GM23248 (cell line): ENCODE measurements at regions not wholly inside any gene's neighbourhood (a gene's known extent, or its start where the extent isn't known, plus 50 kb on each side); places are given as distances from the start of the nearest gene placed in this dataset.

ENCODE experiments used
- DNase-seq: peaks from one replicate; pipeline ENCODE4 v3.0.0-alpha.2; 2015
- H2AFZ ChIP-seq: fragments of 200-600 bp; sonication (generic); 2 replicates; pipeline ENCODE4 v1.6.1; 2016; ENCODE audit warnings: antibody characterized with exemption
- H3F3A ChIP-seq: fragments of 200-600 bp; sonication (generic); 2 replicates; pipeline ENCODE4 v1.6.1; 2016; ENCODE audit warnings: mild to moderate bottlenecking, antibody characterized with exemption, mixed run types; ENCODE audit not compliant: insufficient read depth
- H3K27ac ChIP-seq: fragments of 200-600 bp; sonication (generic); 2 replicates; pipeline ENCODE4 v1.5.1; 2016; ENCODE audit warnings: mild to moderate bottlenecking
- H3K27me3 ChIP-seq: fragments of 200-600 bp; sonication (generic); replicated peaks from 2 replicates; pipeline ENCODE4 v1.6.1; 2016; ENCODE audit warnings: mild to moderate bottlenecking; ENCODE audit not compliant: insufficient read depth
- H3K36me3 ChIP-seq: fragments of 200-600 bp; sonication (generic); 2 replicates; pipeline ENCODE4 v1.6.1; 2016; ENCODE audit warnings: low read depth, mild to moderate bottlenecking
- H3K4me1 ChIP-seq: fragments of 200-600 bp; sonication (generic); 2 replicates; pipeline ENCODE4 v1.6.1; 2016; ENCODE audit warnings: mild to moderate bottlenecking; ENCODE audit not compliant: insufficient read depth
- H3K4me2 ChIP-seq: fragments of 200-600 bp; sonication (generic); one replicate; pipeline ENCODE4 v1.6.1; 2016; ENCODE audit warnings: mild to moderate bottlenecking; ENCODE audit not compliant: unreplicated experiment
- H3K4me3 ChIP-seq: fragments of 200-600 bp; sonication (generic); 2 replicates; pipeline ENCODE4 v1.5.1; 2016; ENCODE audit warnings: mild to moderate bottlenecking
- H3K79me2 ChIP-seq: fragments of 200-600 bp; sonication (generic); 2 replicates; pipeline ENCODE4 v1.6.1; 2016; ENCODE audit warnings: mild to moderate bottlenecking; ENCODE audit not compliant: insufficient read depth
- H3K9ac ChIP-seq: fragments of 200-600 bp; sonication (generic); 2 replicates; pipeline ENCODE4 v1.6.1; 2016; ENCODE audit warnings: mild to moderate bottlenecking
- H3K9me2 ChIP-seq: fragments of 200-600 bp; sonication (generic); 2 replicates; pipeline ENCODE4 v1.6.1; 2016; ENCODE audit warnings: mixed run types, mild to moderate bottlenecking, moderate library complexity; ENCODE audit not compliant: insufficient read depth
- H3K9me3 ChIP-seq: fragments of 200-600 bp; sonication (generic); one replicate; pipeline ENCODE4 v1.6.1; 2017; ENCODE audit warnings: low read depth
- H4K20me1 ChIP-seq: fragments of 200-600 bp; sonication (generic); 2 replicates; pipeline ENCODE4 v1.6.0; 2016; ENCODE audit not compliant: insufficient read depth
- EZH2 ChIP-seq: fragments of 200-600 bp; sonication (generic); IDR thresholded peaks from 2 replicates; pipeline ENCODE4 v1.6.1; 2018; ENCODE audit warnings: antibody characterized with exemption, mild to moderate bottlenecking; ENCODE audit not compliant: insufficient read depth, poor library complexity, severe bottlenecking
- EZH2phosphoT487 ChIP-seq: fragments of 200-600 bp; sonication (generic); IDR thresholded peaks from 2 replicates; pipeline ENCODE4 v1.6.1; 2018; ENCODE audit warnings: antibody characterized with exemption, moderate library complexity, mild to moderate bottlenecking, low read depth; ENCODE audit not compliant: insufficient read depth
- WGBS, 2 experiments: methylation state at CpG; one replicate each; pipeline ENCODE4 v1.1.6; 2015 to 2017; ENCODE audit warnings: low lambda C conversion rate in 2 of 2, low coverage in 1 of 2; ENCODE audit errors: missing lambda C conversion rate in 2 of 2; 5-methylcytosine and 5-hydroxymethylcytosine counted together
- in situ Hi-C: fragments of 300-500 bp; cut with MboI; formaldehyde crosslinking; loops from 2 replicates; pipeline ENCODE4 v1.15.0; 2020

GRCh38 chr3:195005251-195005620 is 265.7 kb downstream of the XXYLT1 start:
- H3K79me2 ChIP-seq: no peaks in the 10 kb centered on the region

GRCh38 chr3:195005759-195006510 is 265.0 kb downstream of the XXYLT1 start:
- Histone ChIP-seq H3K9me3 (no peaks in the 10 kb centered on the region), H3F3A (no peaks in the 10 kb centered on the region), H3K27me3 (peaks cover 26% of the 10 kb centered on the region), H3K4me1 (peaks cover 4% of the 10 kb centered on the region; the same call in 1 of the 2 replicates), H3K27ac (no peak overlapping the region), H3K4me2 (no peak overlapping the region), H3K4me3 (no peak overlapping the region), H3K9me2 (no peaks in the 10 kb centered on the region), H4K20me1 (no peaks in the 10 kb centered on the region), H3K36me3 (no peaks in the 10 kb centered on the region), H2AFZ (no peak overlapping the region), H3K9ac (no peak overlapping the region), H3K79me2 (no peaks in the 10 kb centered on the region)
- TF ChIP-seq EZH2 (no peak), EZH2phosphoT487 (no peak)
- 72 to 79% methylated on average over 18 of the region's 18 CpGs for WGBS, 2 experiments
- in situ Hi-C loops: no loop called here
- DNase-seq: no peak

More at GRCh38 chr3:195005251-195005620, 265.7 kb downstream of the XXYLT1 start:
- no peaks in the 10 kb centered on the region for H4K20me1 ChIP-seq
- H2AFZ ChIP-seq: no peak overlapping the region
- peaks cover 26% of the 10 kb centered on the region for H3K27me3 ChIP-seq
- DNase-seq: no peak
- no peak overlapping the region for H3K4me2 ChIP-seq
- H3K9ac ChIP-seq: no peak overlapping the region
- H3K9me2 ChIP-seq: no peaks in the 10 kb centered on the region
- no peaks in the 10 kb centered on the region for H3K9me3 ChIP-seq
- in situ Hi-C loops: no loop called here
- H3K27ac ChIP-seq: no peak overlapping the region
- peaks cover 4% of the 10 kb centered on the region; the same call in 1 of the 2 replicates for H3K4me1 ChIP-seq
- 49 to 70% methylated on average over 7 of the region's 7 CpGs for WGBS, 2 experiments
- H3F3A ChIP-seq: no peaks in the 10 kb centered on the region
- no peak for TF ChIP-seq EZH2
- no peak for TF ChIP-seq EZH2phosphoT487
- H3K4me3 ChIP-seq: no peak overlapping the region
- H3K36me3 ChIP-seq: no peaks in the 10 kb centered on the region

GRCh38 chr3:195007151-195007550 is 263.8 kb downstream of the XXYLT1 start:
- Histone ChIP-seq H3K4me3 (no peak overlapping the region), H3K79me2 (no peaks in the 10 kb centered on the region), H3K9ac (no peak overlapping the region), H3K9me2 (no peaks in the 10 kb centered on the region), H3K27me3 (peaks cover 21% of the 10 kb centered on the region; the same call in 1 of the 2 replicates), H4K20me1 (no peaks in the 10 kb centered on the region), H3K4me2 (no peak overlapping the region), H3K9me3 (no peaks in the 10 kb centered on the region), H2AFZ (no peak overlapping the region), H3K27ac (no peak overlapping the region), H3F3A (no peaks in the 10 kb centered on the region), H3K36me3 (no peaks in the 10 kb centered on the region), H3K4me1 (peaks cover 4% of the 10 kb centered on the region; the same call in 1 of the 2 replicates)
- DNase-seq: no peak
- no peak for TF ChIP-seq EZH2phosphoT487
- TF ChIP-seq EZH2: no peak
- WGBS, 2 experiments: 72 to 77% methylated on average over 5 of the region's 5 CpGs
- in situ Hi-C loops: no loop called here

GRCh38 chr3:195007766-195008165 is 263.2 kb downstream of the XXYLT1 start:
- H3K4me2 ChIP-seq: no peak overlapping the region
- no peak for DNase-seq
- H2AFZ ChIP-seq: no peak overlapping the region
- H4K20me1 ChIP-seq: no peaks in the 10 kb centered on the region
- H3K27me3 ChIP-seq: peaks cover 21% of the 10 kb centered on the region; the same call in 1 of the 2 replicates
- no peaks in the 10 kb centered on the region for H3K9me3 ChIP-seq
- no peaks in the 10 kb centered on the region for H3F3A ChIP-seq
- no peaks in the 10 kb centered on the region for H3K79me2 ChIP-seq
- in situ Hi-C loops: no loop called here
- H3K4me1 ChIP-seq: peaks cover 3% of the 10 kb centered on the region; the same call in 1 of the 2 replicates
- H3K4me3 ChIP-seq: no peak overlapping the region
- no peaks in the 10 kb centered on the region for H3K36me3 ChIP-seq
- H3K27ac ChIP-seq: no peak overlapping the region
- no peaks in the 10 kb centered on the region for H3K9me2 ChIP-seq
- H3K9ac ChIP-seq: no peak overlapping the region
- whole genome bisulfite sequencing, 2 experiments: 50 to 51% methylated on average over 4 of the region's 4 CpGs
- TF ChIP-seq EZH2phosphoT487: no peak
- TF ChIP-seq EZH2: no peak
